Mesendoderm (in vitro differentiated cells): ENCODE measurements at regions not wholly inside any gene's neighbourhood (a gene's known extent, or its start where the extent isn't known, plus 50 kb on each side); places are given as distances from the start of the nearest gene placed in this dataset.
"Not testable (repeated sequence)": the region's sequence is repeated elsewhere in the genome, so short reads cannot be mapped to it uniquely, and the experiment has no call there.

Experiments
- DNase-seq: peaks from one replicate; pipeline ENCODE4 v3.0.0; 2013
- H2AK5ac ChIP-seq: 2 replicates; pipeline ENCODE4 v1.6.1; 2013; ENCODE audit warnings: low read length, inconsistent platforms
- H2BK120ac ChIP-seq: 2 replicates; pipeline ENCODE4 v1.6.1; 2013; ENCODE audit warnings: low read depth, mild to moderate bottlenecking, low read length, moderate library complexity, mixed read lengths
- H2BK15ac ChIP-seq: replicated peaks from 2 replicates; pipeline ENCODE4 v1.6.1; 2013; ENCODE audit warnings: low read depth, mild to moderate bottlenecking, moderate library complexity
- H2BK5ac ChIP-seq: 2 replicates; pipeline ENCODE4 v1.6.1; 2013; ENCODE audit warnings: low read length, inconsistent platforms
- H3K18ac ChIP-seq: 2 replicates; pipeline ENCODE4 v1.6.1; 2013; ENCODE audit warnings: mild to moderate bottlenecking, low read length, mixed read lengths
- H3K23ac ChIP-seq: one replicate; pipeline ENCODE4 v1.6.1; 2013; ENCODE audit warnings: low read length
- H3K27ac ChIP-seq: 2 replicates; pipeline ENCODE4 v1.5.1; 2013; ENCODE audit warnings: low read depth, mild to moderate bottlenecking, inconsistent platforms, low read length, moderate library complexity
- H3K27me3 ChIP-seq: 2 replicates; pipeline ENCODE4 v1.6.1; 2013; ENCODE audit warnings: low read length, control low read depth, mild to moderate bottlenecking, inconsistent platforms; ENCODE audit not compliant: insufficient read depth, poor library complexity
- H3K36me3 ChIP-seq: 2 replicates; pipeline ENCODE4 v1.6.1; 2013; ENCODE audit warnings: low read length, inconsistent platforms; ENCODE audit not compliant: control insufficient read depth, insufficient read depth
- H3K4ac ChIP-seq: one replicate; pipeline ENCODE4 v1.6.1; 2013; ENCODE audit warnings: low read depth, mild to moderate bottlenecking, low read length, moderate library complexity
- H3K4me1 ChIP-seq: 2 replicates; pipeline ENCODE4 v1.6.1; 2013; ENCODE audit warnings: low read depth, low read length, inconsistent platforms; ENCODE audit not compliant: control insufficient read depth
- H3K4me2 ChIP-seq: 2 replicates; pipeline ENCODE4 v1.6.1; 2013; ENCODE audit warnings: low read length
- H3K4me3 ChIP-seq: 2 replicates; pipeline ENCODE4 v1.5.1; 2013; ENCODE audit warnings: mild to moderate bottlenecking, low read length
- H3K56ac ChIP-seq: one replicate; pipeline ENCODE4 v1.6.1; 2013; ENCODE audit warnings: low read length
- H3K79me1 ChIP-seq: 2 replicates; pipeline ENCODE4 v1.6.1; 2013; ENCODE audit warnings: low read length, inconsistent platforms
- H3K79me2 ChIP-seq: 2 replicates; pipeline ENCODE4 v1.6.1; 2013; ENCODE audit warnings: mild to moderate bottlenecking, low read length; ENCODE audit not compliant: control insufficient read depth, insufficient read depth
- H3K9ac ChIP-seq: 2 replicates; pipeline ENCODE4 v1.6.1; 2013; ENCODE audit warnings: low read length, inconsistent platforms
- H4K5ac ChIP-seq: one replicate; pipeline ENCODE4 v1.6.1; 2013; ENCODE audit warnings: low read length
- H4K8ac ChIP-seq: one replicate; pipeline ENCODE4 v1.6.1; 2013; ENCODE audit warnings: low read depth, mild to moderate bottlenecking, control low read depth, low read length, moderate library complexity
- WGBS: extraction: QIAGEN DNeasy Blood & Tissue Kit; methylation state at CpG from one replicate; pipeline ENCODE4 v1.1.7; 2013; ENCODE audit warnings: low lambda C conversion rate, missing lambda C conversion rate; ENCODE audit not compliant: insufficient coverage; ENCODE audit errors: extremely low coverage; 5-methylcytosine and 5-hydroxymethylcytosine counted together

GRCh38 chr12:34228046-34228445, 205.8 kb downstream of the ALG10 start:
- H3K9ac ChIP-seq, H3K36me3 ChIP-seq, H4K5ac ChIP-seq, H3K23ac ChIP-seq, H3K27ac ChIP-seq, H3K18ac ChIP-seq, DNase-seq, H2AK5ac ChIP-seq, H3K27me3 ChIP-seq, H3K79me1 ChIP-seq, H3K4me2 ChIP-seq, H3K4me1 ChIP-seq, H3K4ac ChIP-seq, H3K56ac ChIP-seq, H3K79me2 ChIP-seq, H2BK120ac ChIP-seq, H2BK5ac ChIP-seq, H4K8ac ChIP-seq, H2BK15ac ChIP-seq, H3K4me3 ChIP-seq: not testable (repeated sequence)
- WGBS: no CpG with 5 or more reads among the region's 3 CpGs

GRCh38 chr12:34229033-34229432, 206.7 kb downstream of the ALG10 start:
- H3K4ac ChIP-seq, H3K4me2 ChIP-seq, H3K27me3 ChIP-seq, H3K27ac ChIP-seq, H2BK120ac ChIP-seq, H3K36me3 ChIP-seq, H3K4me1 ChIP-seq, H3K4me3 ChIP-seq, H3K9ac ChIP-seq, H4K8ac ChIP-seq, H2BK15ac ChIP-seq, H3K18ac ChIP-seq, H3K56ac ChIP-seq, H3K79me1 ChIP-seq, DNase-seq, H3K79me2 ChIP-seq, H2AK5ac ChIP-seq, H3K23ac ChIP-seq, H2BK5ac ChIP-seq, H4K5ac ChIP-seq: not testable (repeated sequence)
- no CpG with 5 or more reads among the region's 2 CpGs for WGBS

GRCh38 chr12:34233618-34234017, 211.3 kb downstream of the ALG10 start:
- H2BK5ac ChIP-seq: no peak overlapping the region
- H3K79me2 ChIP-seq: no peaks in the 10 kb centered on the region
- H3K27ac ChIP-seq: no peak overlapping the region
- H2AK5ac ChIP-seq: no peak overlapping the region
- no peak overlapping the region for H3K56ac ChIP-seq
- DNase-seq: no peak
- no peaks in the 10 kb centered on the region for H3K4me1 ChIP-seq
- H3K27me3 ChIP-seq: no peaks in the 10 kb centered on the region
- no peak overlapping the region for H4K8ac ChIP-seq
- H3K4ac ChIP-seq: no peak overlapping the region
- no peaks in the 10 kb centered on the region for H3K36me3 ChIP-seq
- no peak overlapping the region for H3K4me3 ChIP-seq
- H4K5ac ChIP-seq: no peak overlapping the region
- H3K4me2 ChIP-seq: no peak overlapping the region
- no CpG with 5 or more reads among the region's 5 CpGs for WGBS
- no peak overlapping the region for H3K18ac ChIP-seq
- H3K79me1 ChIP-seq: no peaks in the 10 kb centered on the region
- no peak overlapping the region for H3K9ac ChIP-seq
- H3K23ac ChIP-seq: no peak overlapping the region
- no peak overlapping the region for H2BK15ac ChIP-seq
- H2BK120ac ChIP-seq: no peak overlapping the region

GRCh38 chr12:34236073-34236472, 213.8 kb downstream of the ALG10 start:
- Histone ChIP-seq H2BK5ac (no peak overlapping the region), H3K79me2 (no peaks in the 10 kb centered on the region), H3K4me2 (no peak overlapping the region), H2BK15ac (no peak overlapping the region), H3K27me3 (no peaks in the 10 kb centered on the region), H4K5ac (no peak overlapping the region), H3K18ac (no peak overlapping the region), H3K4me3 (no peak overlapping the region), H4K8ac (no peak overlapping the region), H3K23ac (no peak overlapping the region), H3K9ac (no peak overlapping the region), H2BK120ac (no peak overlapping the region), H3K56ac (no peak overlapping the region), H2AK5ac (no peak overlapping the region), H3K79me1 (no peaks in the 10 kb centered on the region), H3K36me3 (no peaks in the 10 kb centered on the region), H3K4me1 (no peaks in the 10 kb centered on the region), H3K4ac (no peak overlapping the region), H3K27ac (no peak overlapping the region)
- DNase-seq: no peak
- WGBS: 100% methylated on average over 1 of the region's 3 CpGs

GRCh38 chr12:34244608-34245007, 222.3 kb downstream of the ALG10 start:
- WGBS: no CpG with 5 or more reads among the region's 1 CpG
- Histone ChIP-seq H3K4ac (no peak overlapping the region), H3K9ac (no peak overlapping the region), H2AK5ac (no peak overlapping the region), H4K8ac (no peak overlapping the region), H3K18ac (no peak overlapping the region), H3K4me3 (no peak overlapping the region), H3K79me1 (no peaks in the 10 kb centered on the region), H3K56ac (no peak overlapping the region), H3K4me2 (no peak overlapping the region), H3K27ac (no peak overlapping the region), H3K4me1 (no peaks in the 10 kb centered on the region), H4K5ac (no peak overlapping the region), H2BK15ac (no peak overlapping the region), H2BK120ac (no peak overlapping the region), H3K23ac (no peak overlapping the region), H3K79me2 (no peaks in the 10 kb centered on the region), H2BK5ac (no peak overlapping the region), H3K27me3 (no peaks in the 10 kb centered on the region), H3K36me3 (no peaks in the 10 kb centered on the region)
- DNase-seq: no peak

GRCh38 chr12:34249271-34249670, 227.0 kb downstream of the ALG10 start:
- H3K23ac ChIP-seq: no peak overlapping the region
- DNase-seq: no peak
- no peak overlapping the region for H2BK5ac ChIP-seq
- no peak overlapping the region for H3K4me2 ChIP-seq
- no peaks in the 10 kb centered on the region for H3K27me3 ChIP-seq
- no peak overlapping the region for H2BK120ac ChIP-seq
- no peak overlapping the region for H4K8ac ChIP-seq
- H3K4me3 ChIP-seq: no peak overlapping the region
- H3K4ac ChIP-seq: no peak overlapping the region
- no CpG with 5 or more reads among the region's 9 CpGs for WGBS
- no peak overlapping the region for H3K27ac ChIP-seq
- H3K56ac ChIP-seq: no peak overlapping the region
- H2AK5ac ChIP-seq: no peak overlapping the region
- no peak overlapping the region for H3K18ac ChIP-seq
- H3K79me2 ChIP-seq: no peaks in the 10 kb centered on the region
- no peak overlapping the region for H3K9ac ChIP-seq
- H2BK15ac ChIP-seq: no peak overlapping the region
- H3K36me3 ChIP-seq: no peaks in the 10 kb centered on the region
- H3K4me1 ChIP-seq: no peaks in the 10 kb centered on the region
- no peak overlapping the region for H4K5ac ChIP-seq
- H3K79me1 ChIP-seq: no peaks in the 10 kb centered on the region
